NCI-H748 (cell line): ENCODE measurements at regions not wholly inside any gene's neighbourhood (a gene's known extent, or its start where the extent isn't known, plus 50 kb on each side); places are given as distances from the start of the nearest gene placed in this dataset.

ENCODE experiments used
- DNase-seq: peaks from one replicate; lab custom pipeline; 2025; ENCODE audit not compliant: unreplicated experiment; lab: John Stamatoyannopoulos, UW

DNA sequence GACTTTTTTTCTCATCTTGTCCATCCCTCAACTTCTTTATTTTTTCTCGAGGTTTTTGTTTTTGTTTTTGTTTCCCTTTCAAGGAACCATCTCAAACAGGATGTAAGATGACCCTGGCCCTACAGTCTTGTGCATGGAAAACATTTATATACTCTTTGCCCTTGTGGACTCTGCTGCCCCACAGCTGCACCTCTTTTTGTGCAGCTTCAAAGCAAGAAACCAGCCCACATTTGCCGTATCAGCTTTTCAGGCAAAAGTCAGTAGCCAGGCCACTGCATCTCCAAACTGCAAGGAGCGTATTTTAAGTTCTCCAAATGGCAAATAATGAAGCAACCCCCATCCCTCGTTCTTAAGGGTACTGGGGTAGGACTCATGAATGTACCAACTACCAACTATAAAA, 756.5 kb downstream of the C4orf33 start:
- peak; percentile 27 for DNase-seq

DNA sequence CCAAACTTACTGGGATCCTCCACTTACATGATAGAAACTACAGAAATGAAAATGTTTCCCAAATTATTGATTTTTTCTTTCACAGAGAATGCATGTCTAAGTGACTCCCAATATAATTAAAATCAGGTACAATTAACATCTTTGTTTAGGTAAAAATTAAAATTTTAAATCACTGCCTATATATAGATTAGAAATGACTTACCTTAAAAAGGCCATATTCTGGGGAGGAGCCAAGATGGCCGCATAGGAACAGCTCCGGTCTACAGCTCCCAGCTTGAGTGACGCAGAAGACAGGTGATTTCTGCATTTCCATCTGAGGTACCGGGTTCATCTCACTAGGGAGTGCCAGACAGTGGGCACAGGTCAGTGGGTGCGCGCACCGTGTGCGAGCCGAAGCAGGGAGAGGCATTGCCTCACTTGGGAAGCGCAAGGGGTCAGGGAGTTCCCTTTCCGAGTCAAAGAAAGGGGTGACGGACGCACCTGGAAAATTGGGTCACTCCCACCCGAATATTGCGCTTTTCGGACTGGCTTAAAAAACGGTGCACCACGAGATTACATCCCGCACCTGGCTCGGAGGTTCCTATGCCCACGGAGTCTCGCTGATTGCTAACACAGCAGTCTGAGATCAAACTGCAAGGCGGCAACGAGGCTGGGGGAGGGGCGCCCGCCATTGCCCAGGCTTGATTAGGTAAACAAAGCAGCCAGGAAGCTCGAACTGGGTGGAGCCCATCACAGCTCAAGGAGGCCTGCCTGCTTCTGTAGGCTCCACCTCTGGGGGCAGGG, 757.9 kb downstream of the C4orf33 start:
- peak; percentile 64 for DNase-seq

DNA sequence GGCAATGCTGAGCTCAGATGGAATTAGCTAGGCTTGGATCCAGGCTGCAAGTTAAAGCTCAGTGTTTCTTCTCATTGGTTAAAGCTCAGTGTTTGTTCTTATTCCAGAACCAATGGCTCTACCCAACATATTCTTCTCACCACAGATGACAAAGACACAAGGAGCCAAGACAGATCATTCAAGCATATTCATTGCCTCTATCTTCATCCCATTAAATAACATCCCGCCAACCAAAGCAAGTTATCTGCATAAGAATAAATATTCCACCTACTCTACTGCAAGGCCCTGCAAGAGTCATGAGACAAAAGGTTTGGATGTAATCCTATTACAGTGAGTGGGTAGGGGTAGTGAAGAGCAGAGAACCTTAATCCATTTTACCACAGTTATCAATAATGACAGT, 766.5 kb downstream of the C4orf33 start:
- no peak for DNase-seq

DNA sequence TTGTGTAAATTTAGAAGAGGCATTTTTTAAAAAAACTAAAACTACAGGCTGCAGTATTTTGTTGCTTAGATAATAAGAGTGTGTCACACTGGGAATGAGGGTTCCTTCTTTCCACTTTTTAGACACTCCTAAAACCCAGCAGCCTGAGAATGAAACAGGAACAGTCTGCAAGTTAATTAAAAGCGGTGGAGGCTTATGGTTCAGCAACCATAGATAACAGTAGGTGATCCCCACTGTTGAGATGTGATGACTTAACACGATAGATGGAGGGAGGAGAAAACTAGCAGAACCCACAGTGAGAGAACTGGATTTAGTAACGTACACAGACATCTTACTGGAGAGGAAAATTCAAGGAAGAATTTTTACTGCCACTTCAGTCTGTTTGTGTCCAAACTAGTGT, 767.3 kb downstream of the C4orf33 start:
- DNase-seq = no peak

DNA sequence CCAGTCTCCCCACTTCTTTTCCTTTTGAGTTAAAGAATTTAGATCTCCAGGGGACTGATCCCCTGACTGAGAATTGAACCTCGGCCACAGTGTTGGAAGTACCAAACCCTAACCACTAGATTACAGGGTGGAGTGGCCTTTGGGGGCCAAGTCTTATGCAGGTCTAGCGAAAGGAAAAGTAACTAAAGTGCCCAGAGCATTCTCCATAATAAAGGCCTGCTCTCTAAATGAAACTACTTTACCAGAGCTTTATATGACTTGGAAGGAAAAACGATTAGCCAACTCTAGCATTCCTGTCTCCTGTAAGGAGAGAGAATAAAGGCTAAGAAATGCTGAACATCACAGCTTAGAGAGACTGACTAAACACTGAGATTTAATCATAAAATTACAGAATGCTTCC, 788.0 kb downstream of the C4orf33 start:
- DNase-seq = no peak

DNA sequence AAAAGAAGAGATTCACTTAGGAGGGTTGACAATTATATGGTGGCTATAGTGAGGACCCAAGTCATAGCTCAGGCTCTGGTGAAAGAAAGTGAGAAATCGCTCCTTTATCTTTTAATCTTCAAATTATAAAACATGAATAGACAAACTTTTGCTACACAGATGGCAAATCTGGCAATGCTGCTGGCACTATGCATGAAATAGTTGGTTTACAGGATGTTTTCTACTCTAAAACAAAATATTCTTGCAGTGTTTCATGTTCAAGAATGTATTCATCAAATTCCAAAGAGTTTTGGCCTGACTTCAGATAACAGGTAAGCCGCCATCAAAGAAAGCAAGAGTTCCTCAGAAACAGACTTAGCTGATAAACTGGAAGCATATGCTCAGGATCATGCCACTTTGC, 801.2 kb downstream of the C4orf33 start:
- no peak for DNase-seq

- peak; percentile 74 for DNase-seq
Observed at GRCh38 chr4:129899849-129900248, 803.9 kb downstream of the C4orf33 start.

DNA sequence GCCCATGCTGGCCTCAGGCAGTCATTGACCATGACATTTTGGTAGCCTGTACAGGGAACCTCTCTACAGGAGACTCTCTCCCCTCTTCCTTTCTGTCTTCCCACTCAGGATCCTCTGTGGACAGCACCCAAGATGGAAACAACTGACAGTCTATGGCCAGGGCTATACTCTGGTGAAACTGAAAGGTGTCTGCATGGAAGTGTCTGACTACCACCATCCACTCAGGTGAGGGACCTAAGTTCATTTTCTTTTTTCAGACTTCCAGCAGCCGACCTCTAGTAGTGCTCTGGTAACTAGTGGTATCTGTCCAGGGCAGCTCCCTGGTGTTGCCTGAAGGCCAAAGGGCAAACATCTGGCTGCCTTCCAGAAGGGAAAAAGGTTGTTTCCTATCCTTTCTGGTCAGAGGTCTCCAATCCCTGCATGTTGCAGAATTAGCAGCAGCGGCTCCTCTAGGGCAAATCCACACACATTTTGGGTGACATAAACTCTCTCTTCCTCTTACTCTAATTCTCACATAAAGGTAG, 804.5 kb downstream of the C4orf33 start:
- DNase-seq = no peak

GRCh38 chr4:129901205-129901604, 805.3 kb downstream of the C4orf33 start:
- DNase-seq = no peak

DNA sequence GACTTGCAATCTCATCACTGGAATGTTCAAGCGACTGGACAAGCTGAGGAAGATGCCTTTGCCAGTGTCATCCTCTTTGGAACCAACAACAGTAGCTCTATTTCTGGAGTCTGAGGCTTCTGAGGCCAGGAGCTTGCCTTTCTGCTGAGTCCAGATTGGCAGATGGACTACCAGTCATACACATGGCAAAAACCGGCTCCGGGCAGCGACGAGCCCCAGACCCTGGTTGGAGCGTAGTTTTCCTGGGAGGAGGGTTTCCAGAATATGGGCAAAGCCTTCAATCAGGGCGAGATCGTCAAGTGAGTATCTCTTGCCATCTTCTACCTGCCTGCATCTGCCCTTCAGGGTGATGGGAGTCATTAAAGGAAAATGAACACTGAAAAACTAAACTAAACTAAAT, 807.9 kb downstream of the C4orf33 start:
- DNase-seq = no peak

DNA sequence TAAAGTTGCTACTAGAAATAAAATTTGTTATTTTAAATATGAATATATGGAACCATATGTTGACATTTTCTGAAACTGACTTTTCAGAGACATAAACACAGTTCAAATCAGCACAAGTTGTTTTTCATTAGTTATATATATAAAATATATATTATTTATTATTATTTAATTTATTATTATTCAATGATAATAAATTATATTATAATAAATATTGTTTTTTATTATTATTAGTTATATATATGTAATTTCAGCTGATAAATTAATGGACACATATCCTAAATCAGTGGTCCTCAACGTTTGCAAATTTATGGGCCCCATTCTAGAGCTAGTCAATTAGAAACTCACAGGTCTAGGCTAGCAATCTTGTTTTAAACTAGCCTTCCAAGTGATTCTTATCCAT, 809.3 kb downstream of the C4orf33 start:
- no peak for DNase-seq

DNA sequence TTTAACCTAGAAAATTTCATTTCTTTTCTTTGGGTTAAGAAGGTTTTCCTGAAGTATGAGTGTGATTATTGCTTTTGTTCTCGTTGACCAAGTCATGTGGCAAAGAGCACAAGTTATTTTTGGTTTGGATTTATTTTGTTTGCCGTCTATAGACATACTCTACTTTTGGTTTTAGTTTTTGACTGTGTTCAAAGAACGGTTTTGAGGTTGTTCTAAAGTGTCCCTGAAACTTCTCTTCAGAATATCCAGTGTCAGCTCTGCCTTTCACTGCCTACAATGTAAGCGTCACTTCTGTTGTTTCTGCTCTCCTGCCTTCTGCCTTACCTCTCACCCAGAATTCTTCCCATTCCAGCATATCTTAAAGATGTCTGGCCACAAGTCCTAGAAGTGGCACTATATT, 812.2 kb downstream of the C4orf33 start:
- DNase-seq = no peak

DNA sequence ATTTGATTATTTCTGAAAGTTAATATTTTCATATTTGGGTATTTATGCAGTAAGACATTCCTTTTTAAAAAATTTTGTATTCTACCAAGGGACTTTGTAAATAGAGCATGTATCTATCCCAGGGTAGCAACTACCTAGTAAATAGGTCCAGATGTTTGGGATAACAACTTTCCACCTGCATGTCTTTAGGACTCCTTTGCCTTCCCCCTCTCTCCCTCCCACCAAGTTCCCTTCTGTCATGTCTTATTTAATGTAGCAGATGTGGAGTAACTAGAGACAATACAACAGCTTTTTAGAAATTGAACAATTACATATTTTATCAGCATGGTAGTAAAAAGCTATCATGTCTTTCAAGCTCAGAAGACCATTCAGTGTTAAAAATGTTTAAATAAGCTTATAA, 821.0 kb downstream of the C4orf33 start:
- DNase-seq = no peak

GRCh38 chr4:129917651-129918050, 821.7 kb downstream of the C4orf33 start:
- no peak for DNase-seq

- DNase-seq = peak; percentile 20
Observed at GRCh38 chr4:129926936-129927335, 831.0 kb downstream of the C4orf33 start.

- DNase-seq = peak; percentile 50
Observed at GRCh38 chr4:129929052-129929451, 833.1 kb downstream of the C4orf33 start.

GRCh38 chr4:129929984-129930383, 834.0 kb downstream of the C4orf33 start:
- DNase-seq = no peak

- DNase-seq = no peak
Observed at GRCh38 chr4:129950217-129950616, 854.3 kb downstream of the C4orf33 start.

DNA sequence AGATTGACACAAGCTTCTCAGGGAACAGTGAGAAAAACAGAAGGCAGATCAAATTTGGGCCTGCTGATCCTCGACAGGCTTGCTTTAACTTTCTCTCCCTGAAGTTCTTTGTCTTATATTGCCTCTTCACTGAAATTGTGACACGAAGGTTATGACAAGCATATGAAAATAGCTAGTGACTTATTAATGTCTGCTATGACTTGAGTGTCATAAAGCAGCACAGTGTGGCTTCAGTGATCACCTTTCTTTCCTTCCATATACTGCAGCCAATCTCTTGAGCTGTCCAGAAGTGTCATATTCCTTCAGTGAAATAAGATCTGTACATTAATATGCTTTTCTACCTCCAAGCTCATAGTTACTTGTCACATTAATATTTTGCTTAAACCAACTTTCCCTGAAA, 870.2 kb downstream of the C4orf33 start:
- DNase-seq = no peak

GRCh38 chr4:129968366-129968765, 872.4 kb downstream of the C4orf33 start:
- no peak for DNase-seq

- DNase-seq = no peak
Observed at GRCh38 chr4:129968778-129969177, 872.8 kb downstream of the C4orf33 start.

- DNase-seq = no peak
Observed at GRCh38 chr4:129970801-129971200, 874.8 kb downstream of the C4orf33 start.

DNA sequence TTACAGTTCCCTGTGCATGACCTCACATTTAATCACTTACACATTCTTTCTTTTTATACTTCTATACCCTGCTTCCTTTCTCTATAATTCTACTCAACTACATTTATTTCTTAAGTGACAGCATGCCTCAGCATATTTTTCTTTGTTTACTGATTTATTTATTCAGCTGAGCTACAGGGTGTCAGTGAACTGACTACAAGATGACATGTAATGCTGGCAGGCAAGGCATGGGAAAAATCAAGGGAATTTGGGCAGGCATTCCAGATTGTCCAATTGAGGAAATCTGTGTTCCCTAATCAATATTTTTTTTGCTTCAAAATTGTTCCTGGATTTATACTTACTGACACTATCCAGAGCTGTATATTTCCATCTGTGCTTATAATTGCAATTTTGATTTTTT, 875.5 kb downstream of the C4orf33 start:
- DNase-seq = no peak
